ENCODE measurements at regions not wholly inside any gene's neighbourhood (a gene's known extent, or its start where the extent isn't known, plus 50 kb on each side); places are given as distances from the start of the nearest gene placed in this dataset.

GRCh38 chr7:108989319-108989718 lies 419.6 kb downstream of the DNAJB9 start:
- TF ChIP-seq, protein P1, sequence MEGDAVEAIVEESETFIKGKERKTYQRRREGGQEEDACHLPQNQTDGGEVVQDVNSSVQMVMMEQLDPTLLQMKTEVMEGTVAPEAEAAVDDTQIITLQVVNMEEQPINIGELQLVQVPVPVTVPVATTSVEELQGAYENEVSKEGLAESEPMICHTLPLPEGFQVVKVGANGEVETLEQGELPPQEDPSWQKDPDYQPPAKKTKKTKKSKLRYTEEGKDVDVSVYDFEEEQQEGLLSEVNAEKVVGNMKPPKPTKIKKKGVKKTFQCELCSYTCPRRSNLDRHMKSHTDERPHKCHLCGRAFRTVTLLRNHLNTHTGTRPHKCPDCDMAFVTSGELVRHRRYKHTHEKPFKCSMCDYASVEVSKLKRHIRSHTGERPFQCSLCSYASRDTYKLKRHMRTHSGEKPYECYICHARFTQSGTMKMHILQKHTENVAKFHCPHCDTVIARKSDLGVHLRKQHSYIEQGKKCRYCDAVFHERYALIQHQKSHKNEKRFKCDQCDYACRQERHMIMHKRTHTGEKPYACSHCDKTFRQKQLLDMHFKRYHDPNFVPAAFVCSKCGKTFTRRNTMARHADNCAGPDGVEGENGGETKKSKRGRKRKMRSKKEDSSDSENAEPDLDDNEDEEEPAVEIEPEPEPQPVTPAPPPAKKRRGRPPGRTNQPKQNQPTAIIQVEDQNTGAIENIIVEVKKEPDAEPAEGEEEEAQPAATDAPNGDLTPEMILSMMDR (conservative IDR thresholded peaks at IDR 0.05; ENCODE audit: low read depth, low read length), result no peak
- H3K4me3 ChIP-seq (ENCODE audit: low read depth, low read length), result no peak overlapping the region
- DNase-seq (ENCODE audit: low read depth), result no peak

DNA sequence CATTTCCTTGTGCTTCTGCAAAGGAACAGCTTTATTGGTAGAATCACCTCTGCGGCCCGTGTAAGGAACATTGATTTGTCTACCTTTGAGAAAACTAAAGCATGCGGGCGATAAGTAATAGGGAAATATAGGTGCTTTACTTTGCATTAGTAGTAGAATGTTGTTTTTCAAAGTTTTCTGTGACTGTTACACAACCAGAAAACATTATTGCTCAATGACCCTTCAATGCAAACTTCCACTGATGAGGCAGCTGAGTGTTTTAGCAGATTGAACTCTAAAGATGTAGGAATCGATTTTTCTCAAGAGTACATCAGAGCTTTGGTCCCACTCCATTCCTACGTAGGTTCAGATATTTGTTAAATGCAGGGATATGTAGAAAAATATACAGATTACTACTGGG lies 427.8 kb downstream of the DNAJB9 start:
- TF ChIP-seq, protein P1 (conservative IDR thresholded peaks at IDR 0.05; ENCODE audit: low read depth, low read length), result no peak
- no peak overlapping the region for H3K4me3 ChIP-seq (ENCODE audit: low read depth, low read length)

GRCh38 chr7:109003742-109004141 lies 434.1 kb downstream of the DNAJB9 start:
- H3K4me3 ChIP-seq (ENCODE audit: low read depth, low read length), result no peak overlapping the region
- peak; percentile 0 for DNase-seq (ENCODE audit: low read depth)
- TF ChIP-seq, protein P1 (conservative IDR thresholded peaks at IDR 0.05; ENCODE audit: low read depth, low read length), result no peak

More for the DNA sequence above, 427.8 kb downstream of the DNAJB9 start:
- DNase-seq (ENCODE audit: low read depth), result no peak

DNA sequence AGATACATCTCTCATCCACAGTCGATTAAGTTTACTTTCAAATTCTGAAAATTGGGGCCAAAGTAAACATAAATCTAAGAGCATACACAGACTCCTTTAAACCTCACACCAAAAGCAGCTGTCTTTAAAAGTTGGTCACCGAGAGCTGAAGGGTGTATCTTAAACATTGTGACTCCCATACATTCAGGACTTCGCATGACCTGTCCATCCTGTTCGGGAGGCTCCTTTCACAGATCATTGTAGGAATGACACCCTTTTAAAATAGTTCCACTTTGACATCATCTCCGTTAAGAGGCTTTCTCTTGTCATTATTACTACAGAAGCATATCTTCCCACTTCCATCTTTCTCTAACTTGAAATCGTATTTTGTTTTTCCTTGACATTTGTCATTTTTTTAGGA lies 440.0 kb downstream of the DNAJB9 start:
- DNase-seq (ENCODE audit: low read depth), result no peak
- TF ChIP-seq, protein P1 (conservative IDR thresholded peaks at IDR 0.05; ENCODE audit: low read depth, low read length), result no peak
- no peak overlapping the region for H3K4me3 ChIP-seq (ENCODE audit: low read depth, low read length)

DNA sequence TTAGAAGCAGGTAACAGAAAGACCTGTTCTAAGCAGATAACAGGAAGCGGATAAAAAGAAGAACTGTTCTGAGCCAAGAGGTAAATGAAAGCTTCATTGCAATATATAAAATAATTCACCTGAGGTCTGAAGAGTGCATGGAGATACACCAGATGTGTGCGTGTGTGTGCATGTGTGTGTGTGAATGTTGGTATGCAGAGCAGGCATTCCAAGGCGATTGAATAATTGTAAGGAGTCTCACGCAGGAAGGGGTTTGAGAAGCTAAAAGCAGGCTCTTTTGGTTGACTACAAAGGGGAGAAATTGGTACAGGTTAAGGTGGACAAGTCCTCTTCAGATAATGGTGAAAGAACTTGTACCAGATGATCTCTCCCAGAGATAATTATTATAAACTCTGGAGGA lies 450.6 kb downstream of the DNAJB9 start:
- no peak overlapping the region for H3K4me3 ChIP-seq (ENCODE audit: low read depth, low read length)
- TF ChIP-seq, protein P1 (conservative IDR thresholded peaks at IDR 0.05; ENCODE audit: low read depth, low read length), result no peak
- no peak for DNase-seq (ENCODE audit: low read depth)

GRCh38 chr7:109021390-109021789 lies 451.7 kb downstream of the DNAJB9 start:
- TF ChIP-seq, protein P1 (conservative IDR thresholded peaks at IDR 0.05; ENCODE audit: low read depth, low read length), result no peak
- H3K4me3 ChIP-seq (ENCODE audit: low read depth, low read length), result no peak overlapping the region
- no peak for DNase-seq (ENCODE audit: low read depth)

DNA sequence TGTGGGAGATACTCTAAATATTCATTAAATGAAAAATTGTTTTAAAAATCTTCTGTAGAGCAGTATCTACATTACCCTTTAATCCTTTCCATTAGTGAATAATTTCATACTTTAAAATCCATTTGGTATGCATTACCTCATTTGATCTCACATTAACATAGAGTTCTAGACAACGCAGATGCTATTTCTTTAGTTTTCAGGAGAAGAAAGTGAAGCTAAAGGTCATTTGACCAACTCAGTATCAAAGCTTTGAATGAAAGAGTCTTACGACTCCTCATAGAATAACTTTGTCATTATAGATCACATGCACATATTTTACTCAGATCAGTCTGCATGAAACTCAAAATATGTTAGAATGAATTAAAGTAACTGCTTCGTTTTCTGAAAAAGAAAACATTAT lies 460.2 kb downstream of the DNAJB9 start:
- DNase-seq (ENCODE audit: low read depth), result no peak
- no peak overlapping the region for H3K4me3 ChIP-seq (ENCODE audit: low read depth, low read length)
- TF ChIP-seq, protein P1 (conservative IDR thresholded peaks at IDR 0.05; ENCODE audit: low read depth, low read length), result no peak
